ENCODE measurements at regions not wholly inside any gene's neighbourhood (a gene's known extent, or its start where the extent isn't known, plus 50 kb on each side); places are given as distances from the start of the nearest gene placed in this dataset.
"Not testable (repeated sequence)": the region's sequence is repeated elsewhere in the genome, so short reads cannot be mapped to it uniquely, and the experiment has no call there.

DNA sequence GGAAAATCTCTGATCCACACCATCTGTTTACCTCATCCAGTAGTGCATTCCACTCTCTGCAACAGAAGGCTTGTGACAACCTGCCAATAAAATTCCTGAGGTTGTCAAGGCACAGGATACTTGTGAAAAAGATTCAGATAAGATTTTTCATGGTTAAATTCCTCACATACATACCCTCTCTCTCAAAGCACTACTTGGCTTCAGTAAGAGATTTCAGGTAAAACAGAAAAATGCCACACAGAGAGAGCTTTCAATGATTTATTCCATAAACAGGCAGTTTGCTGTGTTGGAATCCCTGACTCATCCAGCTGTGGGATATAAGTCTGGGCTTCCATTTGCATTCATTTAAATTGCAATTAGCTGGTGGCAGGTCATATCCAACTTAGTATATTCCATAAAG is 99.7 kb upstream of the CAV2 start:
- Histone ChIP-seq H3K9me3 (ENCODE audit: control insufficient read depth, insufficient read depth, low read length) (no peaks in the 10 kb centered on the region), H3K27ac (ENCODE audit: low read depth, low read length) (no peak overlapping the region), H3K4me1 (ENCODE audit: control insufficient read depth, insufficient read depth, low read length) (peaks cover 16% of the 10 kb centered on the region), H3K36me3 (ENCODE audit: control insufficient read depth, insufficient read depth, low read length) (no peaks in the 10 kb centered on the region), H3K27me3 (ENCODE audit: control insufficient read depth, insufficient read depth, low read length) (no peaks in the 10 kb centered on the region), H3K4me3 (ENCODE audit: low read depth, low read length) (no peak overlapping the region), H3K9ac (ENCODE audit: low read depth, low read length) (no peak overlapping the region)

DNA sequence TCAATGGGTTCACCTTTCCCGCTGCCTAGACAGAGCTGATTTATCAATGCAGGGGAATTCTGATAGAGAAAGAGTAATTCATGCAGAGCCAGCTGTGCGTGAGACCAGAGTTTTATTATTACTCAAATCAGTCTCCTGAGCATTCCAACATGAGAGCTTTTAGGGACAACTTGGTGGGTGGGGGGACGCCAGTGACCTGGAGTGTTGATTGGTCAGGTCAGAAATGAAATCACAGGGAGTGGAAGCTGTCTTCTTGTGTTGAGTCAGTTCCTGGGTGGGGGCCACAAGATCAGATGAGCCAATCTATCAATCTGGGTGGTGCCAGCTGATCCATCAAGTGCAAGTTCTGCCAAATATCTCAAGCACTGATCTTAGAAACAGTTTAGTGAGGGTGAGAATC is 99.0 kb upstream of the CAV2 start:
- H3K9ac ChIP-seq (ENCODE audit: low read depth, low read length): no peak overlapping the region
- no peak overlapping the region for H3K4me3 ChIP-seq (ENCODE audit: low read depth, low read length)
- H3K27me3 ChIP-seq (ENCODE audit: control insufficient read depth, insufficient read depth, low read length): no peaks in the 10 kb centered on the region
- H3K27ac ChIP-seq (ENCODE audit: low read depth, low read length): no peak overlapping the region
- H3K36me3 ChIP-seq (ENCODE audit: control insufficient read depth, insufficient read depth, low read length): no peaks in the 10 kb centered on the region
- no peaks in the 10 kb centered on the region for H3K9me3 ChIP-seq (ENCODE audit: control insufficient read depth, insufficient read depth, low read length)
- peaks cover 13% of the 10 kb centered on the region for H3K4me1 ChIP-seq (ENCODE audit: control insufficient read depth, insufficient read depth, low read length)

DNA sequence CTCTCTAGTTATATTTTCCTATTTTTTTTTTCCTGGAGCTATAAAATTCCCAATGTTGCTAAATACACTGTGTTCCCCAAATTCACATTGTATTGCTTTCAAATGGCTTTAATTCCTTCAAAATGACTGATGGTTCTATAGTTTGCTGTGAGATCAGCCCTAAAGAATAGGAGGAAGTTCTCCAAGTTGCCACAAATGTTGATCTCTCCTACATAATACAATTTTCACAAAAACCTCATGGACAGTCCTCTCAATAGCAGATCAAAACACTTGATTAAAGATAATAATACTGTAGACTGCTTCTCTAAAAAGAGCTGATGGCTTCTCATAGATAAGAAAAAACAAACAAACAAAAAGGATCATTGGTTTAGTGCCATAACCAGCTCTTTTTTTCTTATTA is 97.8 kb upstream of the CAV2 start:
- Histone ChIP-seq H3K36me3 (ENCODE audit: control insufficient read depth, insufficient read depth, low read length) (no peaks in the 10 kb centered on the region), H3K9me3 (ENCODE audit: control insufficient read depth, insufficient read depth, low read length) (no peaks in the 10 kb centered on the region), H3K27me3 (ENCODE audit: control insufficient read depth, insufficient read depth, low read length) (no peaks in the 10 kb centered on the region), H3K9ac (ENCODE audit: low read depth, low read length) (no peak overlapping the region), H3K4me1 (ENCODE audit: control insufficient read depth, insufficient read depth, low read length) (peaks cover 13% of the 10 kb centered on the region), H3K27ac (ENCODE audit: low read depth, low read length) (no peak overlapping the region), H3K4me3 (ENCODE audit: low read depth, low read length) (no peak overlapping the region)

DNA sequence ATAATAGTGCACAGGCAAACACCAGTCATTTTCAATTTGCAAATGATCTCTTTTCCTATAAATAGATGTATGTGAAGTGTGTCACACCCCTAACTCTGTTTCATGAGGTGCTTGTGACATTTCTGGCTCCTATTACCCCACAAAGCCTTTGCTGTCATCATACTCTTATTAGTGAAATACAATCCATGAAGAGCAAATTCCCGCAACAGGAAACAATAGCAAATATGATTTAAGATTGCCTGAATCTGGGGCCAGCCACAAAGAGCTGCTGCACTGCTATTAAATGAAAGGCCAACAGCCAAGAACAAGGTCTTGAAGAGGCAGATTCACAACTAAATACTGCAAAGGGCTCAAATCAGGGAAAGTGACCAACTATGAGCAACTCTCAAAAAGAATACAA is 96.3 kb upstream of the CAV2 start:
- H3K27me3 ChIP-seq (ENCODE audit: control insufficient read depth, insufficient read depth, low read length): no peaks in the 10 kb centered on the region
- peaks cover 13% of the 10 kb centered on the region for H3K4me1 ChIP-seq (ENCODE audit: control insufficient read depth, insufficient read depth, low read length)
- no peak overlapping the region for H3K9ac ChIP-seq (ENCODE audit: low read depth, low read length)
- no peak overlapping the region for H3K27ac ChIP-seq (ENCODE audit: low read depth, low read length)
- H3K4me3 ChIP-seq (ENCODE audit: low read depth, low read length): no peak overlapping the region
- no peaks in the 10 kb centered on the region for H3K36me3 ChIP-seq (ENCODE audit: control insufficient read depth, insufficient read depth, low read length)
- peaks cover under 1% of the 10 kb centered on the region; the same call in 1 of the 2 replicates for H3K9me3 ChIP-seq (ENCODE audit: control insufficient read depth, insufficient read depth, low read length)

DNA sequence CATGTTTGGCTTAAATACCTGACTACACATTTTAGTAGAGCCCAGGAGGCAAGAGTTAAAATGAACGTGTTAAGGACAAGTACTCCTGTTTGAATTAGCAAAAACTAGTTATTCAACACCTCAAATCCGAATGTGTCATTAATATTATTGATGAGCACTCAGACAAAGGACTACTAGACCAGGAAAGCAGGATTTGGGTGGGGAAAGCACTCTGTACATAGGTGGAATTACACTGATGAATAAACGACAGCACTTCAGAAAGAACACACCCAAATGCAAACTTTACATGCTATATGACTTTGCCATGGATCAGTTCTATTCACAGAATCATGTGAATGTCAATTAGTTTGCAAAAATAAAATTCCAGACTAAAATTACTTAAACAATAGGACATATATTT is 95.1 kb upstream of the CAV2 start:
- Histone ChIP-seq H3K27ac (ENCODE audit: low read depth, low read length) (no peak overlapping the region), H3K27me3 (ENCODE audit: control insufficient read depth, insufficient read depth, low read length) (no peaks in the 10 kb centered on the region), H3K9me3 (ENCODE audit: control insufficient read depth, insufficient read depth, low read length) (peaks cover 3% of the 10 kb centered on the region; the same call in 1 of the 2 replicates), H3K36me3 (ENCODE audit: control insufficient read depth, insufficient read depth, low read length) (no peaks in the 10 kb centered on the region), H3K4me3 (ENCODE audit: low read depth, low read length) (no peak overlapping the region), H3K4me1 (ENCODE audit: control insufficient read depth, insufficient read depth, low read length) (peaks cover 13% of the 10 kb centered on the region), H3K9ac (ENCODE audit: low read depth, low read length) (no peak overlapping the region)

DNA sequence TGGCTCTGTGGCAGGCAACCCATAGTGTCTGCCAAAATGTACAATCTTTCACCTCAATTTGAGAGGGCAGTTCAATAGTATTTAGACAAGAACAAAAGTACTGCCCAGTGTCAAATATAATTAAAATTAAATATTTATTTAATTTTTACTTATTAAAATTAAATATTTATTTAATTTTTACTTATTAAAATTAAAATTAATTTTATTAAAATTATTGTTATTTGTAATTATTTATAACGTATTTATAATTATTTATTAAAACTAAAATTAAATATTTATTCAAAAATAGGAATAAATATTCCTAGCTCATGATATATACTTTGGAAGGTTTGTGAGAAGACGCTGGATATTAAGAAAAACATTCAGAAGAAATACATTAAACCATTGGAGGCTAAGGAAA is 93.7 kb upstream of the CAV2 start:
- H3K36me3 ChIP-seq (ENCODE audit: control insufficient read depth, insufficient read depth, low read length): no peaks in the 10 kb centered on the region
- peaks cover 3% of the 10 kb centered on the region; the same call in 1 of the 2 replicates for H3K9me3 ChIP-seq (ENCODE audit: control insufficient read depth, insufficient read depth, low read length)
- no peaks in the 10 kb centered on the region for H3K27me3 ChIP-seq (ENCODE audit: control insufficient read depth, insufficient read depth, low read length)
- no peak overlapping the region for H3K27ac ChIP-seq (ENCODE audit: low read depth, low read length)
- no peak overlapping the region for H3K4me3 ChIP-seq (ENCODE audit: low read depth, low read length)
- H3K9ac ChIP-seq (ENCODE audit: low read depth, low read length): no peak overlapping the region
- H3K4me1 ChIP-seq (ENCODE audit: control insufficient read depth, insufficient read depth, low read length): no peaks in the 10 kb centered on the region

DNA sequence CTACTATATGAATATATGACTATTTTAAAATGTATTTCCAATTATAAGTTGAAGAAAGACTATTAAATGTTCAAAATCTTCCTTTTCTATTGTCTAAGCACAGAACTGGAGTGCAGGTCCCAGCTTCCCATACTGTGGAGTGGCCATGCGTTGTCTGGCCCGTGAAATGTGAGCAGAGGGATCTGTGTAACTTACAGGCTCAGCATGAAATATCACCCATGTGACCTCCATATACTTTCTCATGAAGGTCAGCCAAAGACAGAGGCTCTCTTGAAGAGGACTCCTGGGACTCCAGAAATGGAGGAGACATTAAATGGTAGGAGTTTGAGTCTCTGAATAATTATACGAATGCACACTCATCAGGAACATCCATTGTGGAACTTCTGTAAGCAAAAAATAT is 92.4 kb upstream of the CAV2 start:
- no peaks in the 10 kb centered on the region for H3K36me3 ChIP-seq (ENCODE audit: control insufficient read depth, insufficient read depth, low read length)
- no peak overlapping the region for H3K27ac ChIP-seq (ENCODE audit: low read depth, low read length)
- H3K4me1 ChIP-seq (ENCODE audit: control insufficient read depth, insufficient read depth, low read length): no peaks in the 10 kb centered on the region
- no peak overlapping the region for H3K9ac ChIP-seq (ENCODE audit: low read depth, low read length)
- peaks cover 3% of the 10 kb centered on the region; the same call in 1 of the 2 replicates for H3K9me3 ChIP-seq (ENCODE audit: control insufficient read depth, insufficient read depth, low read length)
- no peaks in the 10 kb centered on the region for H3K27me3 ChIP-seq (ENCODE audit: control insufficient read depth, insufficient read depth, low read length)
- H3K4me3 ChIP-seq (ENCODE audit: low read depth, low read length): no peak overlapping the region

DNA sequence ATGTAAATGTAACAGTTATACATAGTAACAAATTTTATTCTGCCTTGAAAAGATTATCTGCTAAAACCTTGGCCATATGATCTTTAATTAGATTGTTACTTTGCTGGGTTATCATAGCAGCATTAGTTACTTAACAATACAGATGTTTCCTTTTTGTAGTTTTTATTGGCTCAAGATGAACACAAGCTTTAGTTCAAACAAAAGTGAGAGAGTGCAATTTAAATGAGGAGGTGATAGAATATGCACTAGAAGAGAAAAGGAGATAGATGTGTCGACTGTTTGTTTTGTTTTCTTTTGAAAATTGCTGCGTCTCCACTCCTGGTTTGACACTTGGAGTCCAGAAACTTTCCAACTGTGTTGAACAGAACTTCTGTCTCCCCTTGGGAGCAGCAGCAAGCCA is 91.4 kb upstream of the CAV2 start:
- no peaks in the 10 kb centered on the region for H3K27me3 ChIP-seq (ENCODE audit: control insufficient read depth, insufficient read depth, low read length)
- no peaks in the 10 kb centered on the region for H3K36me3 ChIP-seq (ENCODE audit: control insufficient read depth, insufficient read depth, low read length)
- H3K9ac ChIP-seq (ENCODE audit: low read depth, low read length): no peak overlapping the region
- H3K4me1 ChIP-seq (ENCODE audit: control insufficient read depth, insufficient read depth, low read length): no peaks in the 10 kb centered on the region
- no peak overlapping the region for H3K27ac ChIP-seq (ENCODE audit: low read depth, low read length)
- no peak overlapping the region for H3K4me3 ChIP-seq (ENCODE audit: low read depth, low read length)
- H3K9me3 ChIP-seq (ENCODE audit: control insufficient read depth, insufficient read depth, low read length): peaks cover 3% of the 10 kb centered on the region; the same call in 1 of the 2 replicates

DNA sequence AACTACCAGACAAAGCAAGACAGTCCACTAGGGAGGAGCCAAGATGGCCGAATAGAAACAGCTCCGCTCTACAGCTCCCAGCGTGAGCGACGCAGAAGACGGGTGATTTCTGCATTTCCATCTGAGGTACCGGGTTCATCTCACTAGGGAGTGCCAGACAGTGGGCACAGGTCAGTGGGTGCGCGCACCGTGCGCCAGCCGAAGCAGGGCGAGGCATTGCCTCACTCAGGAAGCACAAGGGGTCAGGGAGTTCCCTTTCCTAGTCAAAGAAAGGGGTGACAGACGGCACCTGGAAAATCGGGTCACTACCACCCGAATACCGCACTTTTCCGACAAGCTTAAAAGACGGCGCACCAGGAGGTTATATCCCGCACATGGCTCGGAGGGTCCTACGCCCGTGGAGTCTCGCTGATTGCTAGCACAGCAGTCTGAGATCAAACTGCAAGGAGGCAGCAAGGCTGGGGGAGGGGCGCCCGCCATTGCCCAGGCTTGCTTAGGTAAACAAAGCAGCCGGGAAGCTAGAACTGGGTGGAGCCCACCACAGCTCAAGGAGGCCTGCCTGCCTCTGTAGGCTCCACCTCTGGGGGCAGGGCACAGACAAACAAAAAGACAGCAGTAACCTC is 90.6 kb upstream of the CAV2 start:
- not testable (repeated sequence) for H3K9me3 ChIP-seq (ENCODE audit: control insufficient read depth, insufficient read depth, low read length); H3K4me3 ChIP-seq (ENCODE audit: low read depth, low read length); H3K9ac ChIP-seq (ENCODE audit: low read depth, low read length); H3K27ac ChIP-seq (ENCODE audit: low read depth, low read length); H3K4me1 ChIP-seq (ENCODE audit: control insufficient read depth, insufficient read depth, low read length); H3K36me3 ChIP-seq (ENCODE audit: control insufficient read depth, insufficient read depth, low read length); H3K27me3 ChIP-seq (ENCODE audit: control insufficient read depth, insufficient read depth, low read length)

DNA sequence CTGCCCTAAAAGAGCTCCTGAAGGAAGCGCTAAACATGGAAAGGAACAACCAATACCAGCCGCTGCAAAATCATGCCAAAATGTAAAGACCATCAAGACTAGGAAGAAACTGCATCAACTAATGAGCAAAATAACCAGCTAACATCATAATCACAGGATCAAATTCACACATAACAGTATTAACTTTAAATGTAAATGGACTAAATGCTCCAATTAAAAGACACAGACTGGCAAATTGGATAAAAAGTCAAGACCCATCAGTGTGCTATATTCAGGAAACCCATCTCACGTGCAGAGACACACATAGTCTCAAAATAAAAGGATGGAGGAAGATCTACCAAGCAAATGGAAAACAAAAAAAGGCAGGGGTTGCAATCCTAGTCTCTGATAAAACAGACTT is 88.8 kb upstream of the CAV2 start:
- H3K36me3 ChIP-seq (ENCODE audit: control insufficient read depth, insufficient read depth, low read length); H3K27me3 ChIP-seq (ENCODE audit: control insufficient read depth, insufficient read depth, low read length); H3K9ac ChIP-seq (ENCODE audit: low read depth, low read length); H3K4me1 ChIP-seq (ENCODE audit: control insufficient read depth, insufficient read depth, low read length); H3K9me3 ChIP-seq (ENCODE audit: control insufficient read depth, insufficient read depth, low read length); H3K4me3 ChIP-seq (ENCODE audit: low read depth, low read length); H3K27ac ChIP-seq (ENCODE audit: low read depth, low read length): not testable (repeated sequence)

DNA sequence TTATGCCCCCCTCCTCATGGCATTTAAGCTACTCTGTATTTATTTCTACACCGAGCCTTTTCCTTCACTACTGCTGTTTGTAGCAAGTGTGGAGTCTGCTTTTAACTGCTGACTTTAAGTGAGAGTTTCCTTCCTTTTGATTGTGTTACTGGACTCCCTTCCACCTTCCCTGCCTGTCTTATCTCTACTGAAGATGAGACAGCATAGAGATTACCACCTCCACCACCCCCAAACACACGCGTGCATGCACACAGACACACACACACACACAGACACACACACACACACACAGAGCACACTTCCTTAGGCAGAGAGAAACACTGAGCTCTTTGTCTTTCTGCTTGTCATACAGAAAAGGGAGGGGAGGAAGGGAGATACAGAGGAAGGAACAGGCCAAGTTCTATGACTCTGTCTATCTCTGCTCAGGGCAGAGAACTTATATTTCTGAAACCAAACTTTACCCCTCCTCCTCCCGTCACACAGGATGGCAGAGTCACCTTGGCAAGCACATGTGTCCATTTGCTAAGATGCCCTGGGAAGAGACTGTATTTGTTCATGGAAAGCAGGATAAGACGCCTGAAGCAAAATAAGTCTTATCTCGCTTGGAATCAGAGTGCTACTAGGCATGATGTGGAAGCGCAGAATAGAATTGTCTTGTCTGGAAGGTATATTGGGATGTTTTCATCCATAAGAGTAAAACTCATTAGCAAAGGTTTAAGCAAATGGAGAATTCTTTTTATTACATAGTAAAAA is 81.8 kb upstream of the CAV2 start:
- H3K9me3 ChIP-seq (ENCODE audit: control insufficient read depth, insufficient read depth, low read length): no peaks in the 10 kb centered on the region
- no peak overlapping the region for H3K4me3 ChIP-seq (ENCODE audit: low read depth, low read length)
- no peaks in the 10 kb centered on the region for H3K27me3 ChIP-seq (ENCODE audit: control insufficient read depth, insufficient read depth, low read length)
- no peak overlapping the region for H3K27ac ChIP-seq (ENCODE audit: low read depth, low read length)
- 0 out of 2 replicates have a peak, but pooled peaks cover 4% of the 10 kb centered on the region for H3K4me1 ChIP-seq (ENCODE audit: control insufficient read depth, insufficient read depth, low read length)
- H3K36me3 ChIP-seq (ENCODE audit: control insufficient read depth, insufficient read depth, low read length): no peaks in the 10 kb centered on the region
- H3K9ac ChIP-seq (ENCODE audit: low read depth, low read length): no peak overlapping the region

Measured in HUES48 (cell line).